A204.1 (cell line): ENCODE measurements at regions not wholly inside any gene's neighbourhood (a gene's known extent, or its start where the extent isn't known, plus 50 kb on each side); places are given as distances from the start of the nearest gene placed in this dataset.
"Not testable (repeated sequence)": the region's sequence is repeated elsewhere in the genome, so short reads cannot be mapped to it uniquely, and the experiment has no call there.

Experiments used
- FAIRE-seq: peaks from 2 replicates; lab custom pipeline; 2012; peaks lifted over from hg19 to GRCh38; lab: Jason Lieb, UNC

DNA sequence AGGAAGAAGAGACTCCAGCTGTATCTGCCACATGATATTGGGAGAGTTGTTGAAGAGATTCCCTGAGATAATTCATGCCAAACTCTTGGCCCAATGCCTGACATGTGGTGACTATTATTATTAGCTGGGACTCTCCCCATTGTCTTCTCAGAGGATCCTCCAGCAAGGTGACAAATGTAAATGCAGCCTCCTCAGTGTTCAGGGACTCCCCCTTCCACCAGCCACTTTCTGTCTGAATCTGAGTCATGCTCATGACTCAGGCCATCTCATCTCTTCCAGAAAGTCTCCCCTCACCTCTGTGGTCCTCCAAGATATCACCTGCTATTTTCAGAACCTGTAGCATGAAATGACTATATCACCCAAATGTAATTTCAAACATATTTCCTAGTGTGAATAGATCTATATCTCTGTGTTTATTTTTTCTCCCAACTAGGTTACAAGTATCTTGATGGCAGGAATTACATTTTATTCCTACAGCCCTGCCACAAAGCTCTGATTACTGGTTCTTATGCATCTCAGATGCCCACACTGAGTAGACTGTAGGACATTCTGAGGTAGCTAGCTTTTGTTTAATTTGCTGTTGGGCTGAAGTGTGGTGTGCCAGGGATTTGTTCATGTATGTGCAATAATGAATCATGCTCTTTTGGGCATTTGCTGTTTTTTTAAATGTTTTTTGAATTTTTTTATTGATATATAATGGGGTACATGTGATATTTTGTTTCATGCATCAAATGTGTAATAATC is 126.6 kb upstream of the IL12B start:
- no peak for FAIRE-seq

DNA sequence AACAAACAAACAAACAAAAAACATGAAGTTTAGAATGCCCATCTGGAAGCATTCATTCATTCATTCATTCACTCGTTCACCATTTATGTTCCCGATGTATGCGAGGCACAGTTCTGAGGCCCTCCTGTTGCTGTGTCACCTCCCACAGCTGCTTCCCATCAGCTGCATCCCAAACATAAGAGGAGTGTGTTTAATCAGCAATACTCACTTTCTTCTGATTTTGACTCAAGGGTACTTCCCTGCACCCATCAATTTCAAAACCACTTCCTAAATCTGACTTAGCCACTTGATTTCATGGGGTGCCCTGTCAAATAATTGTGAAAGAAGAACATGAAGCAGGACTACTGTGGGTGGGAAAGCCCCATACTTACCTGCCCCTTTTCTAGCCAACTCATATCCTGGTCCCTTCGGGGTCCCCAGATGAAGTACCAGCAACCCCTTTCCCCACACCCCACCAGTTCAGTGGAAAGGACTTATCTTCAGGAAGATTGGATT is 128.0 kb upstream of the IL12B start:
- FAIRE-seq: no peak

DNA sequence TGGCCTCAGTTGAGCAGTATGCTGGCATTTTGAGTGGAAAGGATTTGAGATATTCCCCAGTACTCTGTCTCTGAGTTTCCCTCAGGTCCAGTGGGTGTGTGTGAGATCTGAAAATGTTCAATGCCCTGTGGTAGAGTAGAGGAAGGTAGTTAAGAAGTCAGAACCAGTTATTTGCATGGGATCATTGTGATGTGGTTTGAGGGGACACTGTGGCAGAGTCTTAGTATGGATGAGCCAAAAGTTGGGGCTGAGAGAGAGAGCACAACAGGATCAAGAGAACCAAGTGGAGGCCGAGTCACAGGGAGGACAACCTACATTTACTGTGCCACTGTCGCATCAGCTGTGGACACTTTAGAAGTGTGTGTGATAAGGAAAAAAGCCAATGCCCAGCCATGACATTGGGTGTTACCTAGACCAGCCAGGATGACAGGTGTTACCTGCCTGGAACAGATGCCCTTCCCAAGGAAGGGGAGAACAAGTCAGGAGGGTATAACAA is 128.9 kb upstream of the IL12B start:
- no peak for FAIRE-seq

DNA sequence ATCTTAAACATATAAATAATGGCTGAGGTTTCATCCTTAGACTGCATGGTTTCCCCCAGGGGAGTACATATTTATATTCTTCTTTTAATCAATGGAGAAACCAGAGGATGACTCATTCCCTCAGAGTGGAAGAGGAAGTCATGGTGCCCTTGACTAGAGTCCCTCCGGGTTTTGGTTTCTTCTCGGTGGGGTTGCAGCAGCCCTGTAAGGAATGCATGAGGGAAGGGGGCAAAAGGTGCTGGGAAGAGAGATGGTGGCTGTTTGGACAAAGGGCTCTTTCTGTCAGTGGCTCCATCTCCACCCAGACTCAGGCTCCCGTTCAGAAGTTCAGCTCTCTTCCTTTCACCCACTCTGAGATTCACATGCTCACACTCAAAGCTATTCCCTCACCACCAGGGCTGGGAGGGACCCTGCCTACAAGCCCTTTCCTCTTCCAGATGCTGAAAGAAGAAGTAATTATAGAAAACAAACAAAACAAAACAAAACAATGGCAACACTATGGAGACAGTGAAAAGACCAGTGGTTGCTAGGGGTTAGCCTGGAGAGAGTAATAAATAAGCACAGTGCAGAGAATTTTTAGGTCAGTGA is 129.8 kb upstream of the IL12B start:
- FAIRE-seq: no peak

GRCh38 chr5:159463590-159464321 is 133.5 kb upstream of the IL12B start:
- FAIRE-seq: no peak

- FAIRE-seq: no peak
Observed at GRCh38 chr5:159465604-159466003, 135.3 kb upstream of the IL12B start.

DNA sequence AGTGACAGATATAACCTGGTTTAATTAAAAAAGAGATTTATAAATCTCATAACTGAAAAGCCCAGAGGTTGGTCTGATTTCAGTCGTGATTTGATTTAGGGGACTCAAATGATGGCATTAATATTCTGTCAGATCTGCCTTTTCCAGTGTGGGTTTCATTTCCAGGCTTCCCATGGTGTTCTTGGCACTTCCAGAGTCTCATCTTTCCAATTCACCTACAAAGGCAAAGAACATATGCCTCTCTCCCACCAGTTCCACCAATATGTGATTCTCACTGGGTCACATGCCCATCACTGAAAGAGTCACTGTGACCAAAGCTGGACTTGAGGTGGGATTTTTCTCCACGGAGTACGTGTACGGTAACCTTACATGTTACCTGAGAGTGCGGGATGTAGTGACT is 137.4 kb upstream of the IL12B start:
- FAIRE-seq: no peak

DNA sequence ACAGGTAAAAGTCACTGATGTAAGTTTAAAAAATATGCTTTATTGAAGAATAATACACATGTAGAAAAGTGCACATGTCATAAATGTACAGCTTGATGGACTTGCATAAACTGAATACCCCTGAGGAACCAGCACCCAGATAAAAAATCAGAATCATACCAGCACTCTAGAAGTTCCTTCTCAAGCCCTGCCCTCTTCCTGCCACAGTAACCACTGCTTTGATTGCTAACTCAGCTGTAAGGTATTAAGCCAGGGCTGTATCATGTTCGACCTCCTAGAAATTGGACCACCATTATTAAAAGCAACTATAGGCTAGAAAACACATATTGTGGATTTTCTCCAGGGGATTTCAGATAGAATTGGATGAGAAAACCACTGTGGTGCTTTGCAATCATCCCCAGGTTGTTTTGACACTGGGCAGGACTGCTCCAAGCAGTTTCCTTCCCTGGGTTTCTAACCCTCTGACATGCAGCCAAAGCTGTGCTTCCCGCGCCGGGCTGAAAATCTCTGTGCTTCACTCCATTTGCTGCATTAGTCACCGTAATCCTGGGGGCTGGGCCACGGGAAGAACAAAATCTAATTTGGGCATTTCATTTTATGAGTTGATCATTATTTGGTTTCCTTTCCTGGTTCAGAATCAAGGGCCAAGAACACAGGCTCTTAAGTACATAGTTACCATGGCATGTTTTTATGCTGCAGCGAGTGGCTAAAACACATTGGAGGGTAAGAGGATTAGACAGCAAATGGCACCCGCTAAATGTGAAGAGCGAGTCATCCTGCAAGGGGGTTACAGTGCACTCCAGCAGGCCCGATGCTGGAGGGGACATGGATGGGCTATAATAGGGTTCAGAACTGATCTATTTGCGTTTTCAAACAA is 139.4 kb upstream of the IL12B start:
- FAIRE-seq: no peak

DNA sequence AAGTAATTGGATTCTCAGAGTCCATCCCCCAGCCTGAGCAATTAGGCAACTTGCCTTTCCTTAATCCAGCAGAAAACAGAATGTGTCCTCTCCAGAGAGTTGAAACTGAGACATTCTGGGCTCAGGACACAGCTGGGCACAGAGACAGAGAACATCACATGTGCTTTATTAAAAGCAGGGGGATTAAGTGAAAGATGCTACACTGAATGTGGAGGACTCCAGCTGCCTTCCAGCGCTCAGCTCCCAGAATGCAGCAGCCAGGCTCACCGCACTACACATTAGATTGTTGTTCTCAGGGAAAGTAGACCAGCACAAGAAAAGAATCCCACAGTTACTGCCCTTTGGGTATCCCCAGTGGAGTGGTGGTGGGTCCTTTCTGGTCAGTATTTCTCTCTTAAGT is 141.6 kb upstream of the IL12B start:
- FAIRE-seq: no peak

DNA sequence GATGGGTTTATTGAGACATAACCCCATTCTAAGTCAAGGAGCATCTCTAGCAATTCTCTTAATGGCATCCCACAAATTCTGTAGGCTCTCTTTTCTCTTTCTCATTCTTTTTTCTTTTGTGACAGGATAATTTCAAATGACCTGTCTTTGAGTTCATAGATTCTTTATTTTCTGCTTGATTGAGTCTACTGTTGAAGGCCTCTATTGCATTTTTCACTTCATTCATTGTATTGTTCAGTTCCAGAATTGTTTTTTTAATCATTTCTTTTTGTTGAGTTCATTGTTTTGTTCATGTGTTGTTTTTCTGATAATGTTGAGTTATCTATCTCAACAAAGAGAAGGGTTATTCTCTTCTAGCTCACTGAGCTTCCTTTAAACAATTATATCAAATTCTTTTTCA is 144.7 kb upstream of the IL12B start:
- no peak for FAIRE-seq

GRCh38 chr5:159478950-159479349 is 148.7 kb upstream of the IL12B start:
- no peak for FAIRE-seq

- no peak for FAIRE-seq
Observed at GRCh38 chr5:159480849-159481248, 150.6 kb upstream of the IL12B start.

GRCh38 chr5:159481751-159482150 is 151.5 kb upstream of the IL12B start:
- FAIRE-seq: no peak

- no peak for FAIRE-seq
Observed at GRCh38 chr5:159486836-159487235, 156.5 kb upstream of the IL12B start.

DNA sequence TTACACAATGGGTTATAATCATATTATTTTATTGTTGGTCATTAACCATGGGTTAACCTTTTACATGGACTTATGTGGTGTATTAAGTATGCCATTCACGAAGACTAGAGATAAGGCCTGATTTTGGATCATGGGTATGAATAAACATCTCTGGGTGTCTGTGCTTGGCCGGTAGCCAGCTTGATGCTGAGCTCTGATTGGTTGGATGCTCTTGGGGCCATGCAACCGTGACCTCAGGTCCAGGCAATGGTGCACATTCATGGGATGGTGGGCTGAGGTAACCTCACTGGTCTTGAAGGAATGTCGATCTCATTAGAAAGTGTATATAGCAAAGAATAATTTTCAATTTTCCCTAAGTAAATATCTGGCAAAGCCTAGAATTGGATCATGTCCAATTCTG is 158.2 kb upstream of the IL12B start:
- FAIRE-seq: no peak

GRCh38 chr5:159489779-159490178 is 159.5 kb upstream of the IL12B start:
- FAIRE-seq: no peak

DNA sequence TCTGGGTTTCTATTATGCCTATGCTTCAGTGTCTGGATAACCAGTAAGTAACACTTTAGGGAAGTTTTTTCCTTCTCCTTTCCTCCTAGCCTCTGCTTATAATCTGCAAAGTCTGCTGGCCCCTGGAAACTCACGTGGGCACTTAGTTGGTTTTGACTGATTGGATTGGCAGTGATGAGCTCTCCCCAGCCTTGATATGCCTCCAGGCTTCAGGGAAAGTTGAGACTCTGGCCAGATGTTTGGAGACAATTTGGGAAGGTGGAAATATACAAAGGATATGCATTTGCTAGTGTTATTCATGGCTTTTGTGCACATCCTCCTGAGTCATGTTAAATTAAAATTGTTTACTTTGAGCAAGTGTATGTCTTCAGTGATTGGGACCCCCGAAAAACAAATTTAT is 160.2 kb upstream of the IL12B start:
- no peak for FAIRE-seq

DNA sequence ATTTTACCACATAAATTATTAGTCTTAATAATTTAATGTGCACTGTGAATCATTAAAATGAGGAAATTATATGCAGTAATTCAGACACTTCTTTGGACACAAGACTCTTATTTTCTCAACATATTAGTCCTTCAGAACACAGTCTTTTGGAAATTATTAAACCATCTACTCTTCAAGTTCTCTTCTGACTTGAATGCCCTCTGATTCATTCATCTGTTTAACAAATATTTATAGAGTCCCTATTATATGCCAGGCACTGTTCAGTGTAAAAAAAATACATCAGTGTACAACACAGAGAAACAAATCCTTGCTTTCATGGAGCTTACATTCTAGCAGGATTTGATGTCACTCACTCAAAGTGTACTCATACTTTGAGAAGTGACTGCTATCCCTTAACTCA is 163.4 kb upstream of the IL12B start:
- no peak for FAIRE-seq

GRCh38 chr5:159496773-159497172 is 166.5 kb upstream of the IL12B start:
- FAIRE-seq: no peak

DNA sequence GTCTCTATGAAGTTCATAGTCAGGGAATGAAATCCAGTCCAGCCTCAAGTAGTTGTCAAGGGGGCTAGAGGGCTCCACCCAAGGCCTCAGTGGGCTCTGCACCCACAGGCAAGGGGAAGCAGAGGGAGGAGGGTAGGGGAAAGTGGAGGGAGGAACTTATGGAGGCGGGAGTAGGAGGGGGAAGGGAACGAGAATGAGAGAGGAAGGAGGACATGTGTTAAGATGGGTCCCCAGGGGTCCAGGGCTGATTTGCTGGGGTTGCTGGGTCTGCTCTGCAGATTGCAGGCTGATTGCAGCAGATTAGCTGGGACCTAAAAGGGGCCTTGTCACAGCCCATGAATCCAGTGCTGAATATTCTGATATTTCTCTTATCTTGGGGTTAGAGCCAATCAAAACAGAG is 166.9 kb upstream of the IL12B start:
- no peak for FAIRE-seq

GRCh38 chr5:159498630-159499029 is 168.3 kb upstream of the IL12B start:
- no peak for FAIRE-seq

GRCh38 chr5:159502116-159502515 is 171.8 kb upstream of the IL12B start:
- not testable (repeated sequence) for FAIRE-seq
